Brain microvascular endothelial cell (primary cell): ENCODE measurements at regions not wholly inside any gene's neighbourhood (a gene's known extent, or its start where the extent isn't known, plus 50 kb on each side); places are given as distances from the start of the nearest gene placed in this dataset.

Experiments used
- DNase-seq: peaks from one replicate; pipeline ENCODE4 v3.0.0-alpha.2; 2020
- H3K27ac ChIP-seq: fragments of 250-450 bp; sonication (Bioruptor Pico); 2 replicates; pipeline ENCODE4 v1.5.1; 2020; ENCODE audit warnings: mild to moderate bottlenecking, moderate library complexity
- H3K27me3 ChIP-seq: fragments of 250-450 bp; sonication (Bioruptor Pico); replicated peaks from 2 replicates; pipeline ENCODE4 v1.5.1; 2020; ENCODE audit warnings: mild to moderate bottlenecking
- H3K36me3 ChIP-seq: fragments of 250-450 bp; sonication (Bioruptor Pico); replicated peaks from 2 replicates; pipeline ENCODE4 v1.5.1; 2020; ENCODE audit warnings: mild to moderate bottlenecking
- H3K4me3 ChIP-seq: 2 replicates; pipeline ENCODE4 v1.5.1; 2011; ENCODE audit warnings: low read depth, mild to moderate bottlenecking, control low read depth, low read length, moderate library complexity
- in situ Hi-C: cut with HindIII; loops from 2 replicates; pipeline ENCODE4 v1.10.0; 2017; ENCODE audit warnings: low sequenced_read_pairs, low pct_ligation_motif_present
- TF ChIP-seq, protein P1 (sequence below): IDR thresholded peaks from 2 replicates; pipeline ENCODE4 v1.5.1; 2011; ENCODE audit warnings: low read depth, mild to moderate bottlenecking, moderate library complexity, low read length, control low read depth, inconsistent platforms; ENCODE audit errors: missing control alignments

DNA sequence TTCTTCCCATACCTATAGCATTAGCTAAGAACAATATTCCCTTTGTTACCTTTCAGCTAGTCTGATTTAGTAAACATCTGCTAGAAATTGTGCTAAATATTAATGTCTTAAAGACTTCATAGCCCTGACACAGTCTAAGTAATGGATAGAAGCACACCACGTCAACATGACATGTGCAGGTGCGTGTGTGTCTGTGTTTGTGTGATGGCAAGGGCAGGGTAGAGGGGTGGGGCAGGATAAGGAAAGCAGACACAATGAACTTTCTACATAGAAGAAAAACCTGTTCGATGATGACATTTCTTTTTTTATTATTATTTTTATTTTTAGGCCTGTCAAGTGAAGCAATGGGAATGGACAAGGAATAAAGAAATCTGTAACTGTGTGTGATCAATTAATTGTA lies 223.3 kb downstream of the NOL4 start:
- H3K27me3 ChIP-seq, result no peaks in the 10 kb centered on the region
- TF ChIP-seq, protein P1, sequence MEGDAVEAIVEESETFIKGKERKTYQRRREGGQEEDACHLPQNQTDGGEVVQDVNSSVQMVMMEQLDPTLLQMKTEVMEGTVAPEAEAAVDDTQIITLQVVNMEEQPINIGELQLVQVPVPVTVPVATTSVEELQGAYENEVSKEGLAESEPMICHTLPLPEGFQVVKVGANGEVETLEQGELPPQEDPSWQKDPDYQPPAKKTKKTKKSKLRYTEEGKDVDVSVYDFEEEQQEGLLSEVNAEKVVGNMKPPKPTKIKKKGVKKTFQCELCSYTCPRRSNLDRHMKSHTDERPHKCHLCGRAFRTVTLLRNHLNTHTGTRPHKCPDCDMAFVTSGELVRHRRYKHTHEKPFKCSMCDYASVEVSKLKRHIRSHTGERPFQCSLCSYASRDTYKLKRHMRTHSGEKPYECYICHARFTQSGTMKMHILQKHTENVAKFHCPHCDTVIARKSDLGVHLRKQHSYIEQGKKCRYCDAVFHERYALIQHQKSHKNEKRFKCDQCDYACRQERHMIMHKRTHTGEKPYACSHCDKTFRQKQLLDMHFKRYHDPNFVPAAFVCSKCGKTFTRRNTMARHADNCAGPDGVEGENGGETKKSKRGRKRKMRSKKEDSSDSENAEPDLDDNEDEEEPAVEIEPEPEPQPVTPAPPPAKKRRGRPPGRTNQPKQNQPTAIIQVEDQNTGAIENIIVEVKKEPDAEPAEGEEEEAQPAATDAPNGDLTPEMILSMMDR, result no peak
- no peak for DNase-seq
- H3K27ac ChIP-seq, result no peak overlapping the region
- no peaks in the 10 kb centered on the region for H3K36me3 ChIP-seq
- H3K4me3 ChIP-seq, result no peak overlapping the region
- in situ Hi-C loops, result no loop called here

DNA sequence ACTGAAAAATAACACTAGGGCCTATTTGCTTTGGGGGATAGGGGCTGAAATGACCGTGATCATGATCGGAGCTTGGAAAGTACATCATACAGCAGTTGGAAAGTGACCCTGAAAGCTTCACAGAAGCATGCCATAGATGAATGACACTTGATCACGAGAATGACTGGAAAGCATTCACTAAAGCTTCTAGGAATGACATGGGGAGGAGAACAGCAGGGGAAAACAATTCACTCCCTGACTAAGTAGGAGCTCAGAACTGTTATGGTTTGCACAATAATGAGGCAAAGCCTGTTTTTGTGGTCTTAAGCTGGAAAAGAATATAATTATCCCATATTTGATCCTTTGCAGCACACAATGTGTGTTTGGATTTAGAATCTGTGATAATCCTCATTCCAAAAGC lies 237.5 kb downstream of the NOL4 start:
- no peak for DNase-seq
- Histone ChIP-seq H3K27ac (no peak overlapping the region), H3K36me3 (no peaks in the 10 kb centered on the region), H3K27me3 (no peaks in the 10 kb centered on the region), H3K4me3 (no peak overlapping the region)
- in situ Hi-C loops, result no loop called here
- TF ChIP-seq, protein P1, result no peak

DNA sequence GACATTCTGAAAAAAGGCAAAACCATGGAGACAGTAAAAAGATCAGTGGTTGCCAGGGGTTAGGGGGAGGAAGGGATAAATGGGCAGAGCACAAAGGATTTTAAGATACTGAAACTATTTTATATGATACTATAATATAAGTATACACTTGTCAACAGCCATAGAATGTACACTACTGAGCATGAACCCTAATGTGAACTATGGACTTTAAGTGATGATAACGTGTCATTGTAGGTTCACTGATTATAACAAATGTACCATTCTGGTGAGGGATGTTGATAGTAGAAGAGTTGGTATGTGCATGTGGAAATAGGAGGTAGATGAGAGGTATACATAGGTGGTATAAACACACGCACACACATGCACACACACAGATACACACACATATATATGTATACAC lies 241.6 kb downstream of the NOL4 start:
- TF ChIP-seq, protein P1, result no peak
- no peak overlapping the region for H3K4me3 ChIP-seq
- H3K27me3 ChIP-seq, result no peaks in the 10 kb centered on the region
- H3K27ac ChIP-seq, result no peak overlapping the region
- no peak for DNase-seq
- in situ Hi-C loops, result no loop called here
- no peaks in the 10 kb centered on the region for H3K36me3 ChIP-seq

DNA sequence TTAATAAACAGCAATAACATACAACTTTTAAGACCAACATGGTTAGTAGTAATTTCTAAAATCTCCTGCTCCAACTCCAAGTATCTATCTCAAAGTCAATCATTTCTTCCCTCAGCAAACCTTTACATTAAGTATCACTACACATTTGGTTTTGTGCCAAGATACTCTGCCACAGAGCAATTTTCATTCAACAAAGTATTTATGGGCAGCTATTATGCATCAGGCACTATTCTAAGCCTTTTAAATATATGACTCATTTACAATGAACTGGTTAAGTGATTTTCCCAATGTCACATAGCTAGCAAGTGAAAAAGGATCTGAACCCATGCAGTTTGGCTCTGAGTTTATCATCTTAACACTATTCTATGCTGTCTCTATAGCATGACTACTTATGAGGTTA lies 264.3 kb downstream of the NOL4 start:
- no peaks in the 10 kb centered on the region for H3K27me3 ChIP-seq
- H3K36me3 ChIP-seq, result no peaks in the 10 kb centered on the region
- no peak for DNase-seq
- TF ChIP-seq, protein P1, result no peak
- in situ Hi-C loops, result no loop called here
- H3K4me3 ChIP-seq, result no peak overlapping the region
- H3K27ac ChIP-seq, result no peak overlapping the region

DNA sequence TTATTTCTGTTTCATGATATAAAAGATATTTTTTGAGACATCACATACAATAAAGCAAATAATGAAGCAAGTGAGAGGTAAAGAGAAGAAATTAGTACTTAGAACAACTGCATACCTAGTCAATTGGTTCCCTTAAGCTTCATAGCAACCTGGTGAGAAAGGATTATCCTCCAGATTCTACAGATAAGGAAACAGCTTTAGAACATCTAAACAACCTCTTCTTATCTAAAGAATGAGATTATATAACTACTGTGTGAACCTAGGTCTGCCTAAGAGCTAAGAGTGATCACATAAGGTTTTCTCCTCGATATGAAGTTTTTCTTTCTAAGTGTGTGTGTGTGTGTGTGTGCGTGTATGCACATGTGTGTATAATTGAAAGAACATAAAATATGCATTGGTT lies 265.1 kb downstream of the NOL4 start:
- Histone ChIP-seq H3K4me3 (no peak overlapping the region), H3K27ac (no peak overlapping the region), H3K36me3 (no peaks in the 10 kb centered on the region), H3K27me3 (no peaks in the 10 kb centered on the region)
- no peak for DNase-seq
- in situ Hi-C loops, result no loop called here
- TF ChIP-seq, protein P1, result no peak

DNA sequence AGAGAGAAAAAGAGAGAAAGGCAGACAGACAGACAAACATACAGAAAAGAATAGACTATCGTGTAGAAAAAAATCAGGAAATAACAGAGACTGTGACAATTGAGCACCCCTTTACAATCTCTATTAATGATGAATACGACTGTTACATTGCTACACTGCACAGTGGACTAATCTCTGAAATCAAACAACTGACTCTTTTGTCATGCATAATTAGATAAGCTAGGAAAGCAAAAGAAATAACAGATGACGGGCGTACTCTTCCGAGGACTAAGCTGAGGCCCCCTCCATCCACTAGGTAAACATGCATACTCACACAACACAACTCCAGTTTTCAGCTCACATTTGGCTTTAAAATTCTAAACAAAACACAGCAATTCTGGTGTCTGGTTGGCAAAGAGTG lies 267.0 kb downstream of the NOL4 start:
- Histone ChIP-seq H3K27me3 (no peaks in the 10 kb centered on the region), H3K27ac (no peak overlapping the region), H3K36me3 (no peaks in the 10 kb centered on the region), H3K4me3 (no peak overlapping the region)
- in situ Hi-C loops, result no loop called here
- no peak for DNase-seq
- TF ChIP-seq, protein P1, result no peak
